Fibroblast of mammary gland (primary cell): ENCODE measurements at regions not wholly inside any gene's neighbourhood (a gene's known extent, or its start where the extent isn't known, plus 50 kb on each side); places are given as distances from the start of the nearest gene placed in this dataset.

Experiments used
- DNase-seq: peaks from one replicate; pipeline ENCODE4 v3.0.0-alpha.2; 2010; ENCODE audit warnings: low read depth
- H3K4me3 ChIP-seq: 2 replicates; pipeline ENCODE4 v1.5.1; 2011; ENCODE audit warnings: low read depth, mild to moderate bottlenecking, low read length, moderate library complexity; ENCODE audit not compliant: control insufficient read depth
- CTCF ChIP-seq: conservative IDR thresholded peaks from 2 replicates; pipeline ENCODE4 v1.5.1; 2011; ENCODE audit warnings: low read depth, low read length, inconsistent platforms; ENCODE audit not compliant: control insufficient read depth, insufficient read depth

GRCh38 chr9:79184831-79185230 lies 386.9 kb upstream of the TLE4 start:
- no peak for TF ChIP-seq CTCF
- DNase-seq = peak; percentile 3
- H3K4me3 ChIP-seq = no peak overlapping the region

- DNase-seq = peak; percentile 48
Observed at GRCh38 chr9:79185866-79186265, 385.9 kb upstream of the TLE4 start.

GRCh38 chr9:79189511-79189924 lies 382.2 kb upstream of the TLE4 start:
- no peak overlapping the region for H3K4me3 ChIP-seq
- DNase-seq = peak; percentile 40
- no peak for TF ChIP-seq CTCF

More at GRCh38 chr9:79185866-79186265, 385.9 kb upstream of the TLE4 start:
- TF ChIP-seq CTCF = no peak
- H3K4me3 ChIP-seq = no peak overlapping the region

- peak; percentile 42 for DNase-seq
- H3K4me3 ChIP-seq = no peak overlapping the region
- TF ChIP-seq CTCF = no peak
Observed at GRCh38 chr9:79193001-79193400, 378.8 kb upstream of the TLE4 start.

GRCh38 chr9:79193501-79194223 lies 378.1 kb upstream of the TLE4 start:
- no peak for DNase-seq
- H3K4me3 ChIP-seq = no peak overlapping the region
- TF ChIP-seq CTCF = no peak

- DNase-seq = peak; percentile 79
- no peak for TF ChIP-seq CTCF
- H3K4me3 ChIP-seq = no peak overlapping the region
Observed at GRCh38 chr9:79195879-79196278, 375.9 kb upstream of the TLE4 start.
